GM21529 (cell line): ENCODE measurements at regions not wholly inside any gene's neighbourhood (a gene's known extent, or its start where the extent isn't known, plus 50 kb on each side); places are given as distances from the start of the nearest gene placed in this dataset.
A peak's percentile ranks its signal among the peaks of the same experiment; 100 is the strongest.

Experiments used
- ATAC-seq: cut with Tn5 transposase; IDR thresholded peaks from one replicate; pipeline ENCODE4 v1.9.1; 2021; ENCODE audit not compliant: unreplicated experiment

DNA sequence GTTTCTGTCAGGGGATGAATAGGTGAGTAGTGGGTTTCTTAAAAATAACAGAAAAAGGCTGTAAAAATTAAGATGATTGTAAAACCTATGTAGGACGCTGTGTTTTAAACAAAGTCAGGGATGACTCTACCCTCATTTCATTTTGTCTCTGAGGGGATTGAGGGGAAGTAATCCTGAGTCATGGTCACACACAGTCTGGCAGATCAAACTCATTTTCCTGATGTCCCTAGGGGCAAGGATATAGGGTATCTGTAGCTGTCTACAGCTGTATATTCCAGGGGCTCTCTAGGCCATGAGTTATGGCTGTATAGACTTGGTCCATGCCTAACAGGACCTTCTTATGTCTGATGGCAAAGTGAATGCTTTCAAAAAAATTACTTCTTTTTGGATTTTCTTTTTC is 421.1 kb downstream of the PDCD6IP start:
- no peak for ATAC-seq

DNA sequence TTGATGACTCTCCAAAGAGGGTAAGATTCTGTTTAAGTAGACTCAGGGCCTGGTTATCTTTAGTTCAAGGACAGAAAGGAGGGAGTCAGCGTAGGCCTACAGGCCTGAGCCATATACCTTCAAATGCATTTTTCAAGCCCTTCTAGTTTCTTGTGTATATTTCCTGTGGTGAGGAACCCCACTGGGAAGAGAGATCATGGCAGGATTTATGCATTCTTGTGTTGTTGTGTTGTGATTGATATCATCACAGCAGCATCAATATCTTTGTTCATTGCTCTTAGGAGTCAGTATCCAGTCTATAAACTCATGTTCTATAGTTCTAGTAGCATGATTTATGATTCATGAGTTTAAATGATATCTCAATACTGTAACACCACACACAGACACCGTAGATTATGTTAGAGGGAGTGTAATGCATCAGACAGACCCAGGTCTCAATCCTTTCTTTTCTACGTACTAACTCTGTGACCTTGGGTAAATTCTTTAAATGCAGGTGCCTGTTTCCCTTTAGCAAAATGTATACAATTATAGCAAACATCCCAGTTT is 427.5 kb downstream of the PDCD6IP start:
- ATAC-seq, result no peak

DNA sequence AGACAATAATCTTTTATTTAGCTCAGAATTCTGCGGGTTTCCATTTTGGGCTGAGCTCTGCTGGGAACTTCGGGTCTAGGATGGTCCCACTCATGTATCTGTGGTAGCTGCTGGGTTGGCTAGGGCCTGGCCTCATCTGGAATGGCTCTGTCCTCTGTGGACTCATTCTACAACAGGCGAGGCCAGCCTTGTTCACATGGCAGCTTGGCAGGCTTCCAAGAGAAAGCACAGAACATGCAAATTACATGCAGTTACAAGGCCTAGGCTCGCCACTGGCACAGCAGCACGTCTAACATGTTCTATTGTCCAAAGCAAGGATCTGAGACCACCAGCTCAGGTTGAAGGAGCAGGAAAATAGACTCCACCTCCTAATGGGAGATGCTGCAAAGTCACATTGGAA is 431.4 kb downstream of the PDCD6IP start:
- ATAC-seq, result no peak

- ATAC-seq, result no peak
Measured at GRCh38 chr3:34235096-34235495, 436.7 kb downstream of the PDCD6IP start.

GRCh38 chr3:34237946-34238345 is 439.5 kb downstream of the PDCD6IP start:
- ATAC-seq, result no peak

DNA sequence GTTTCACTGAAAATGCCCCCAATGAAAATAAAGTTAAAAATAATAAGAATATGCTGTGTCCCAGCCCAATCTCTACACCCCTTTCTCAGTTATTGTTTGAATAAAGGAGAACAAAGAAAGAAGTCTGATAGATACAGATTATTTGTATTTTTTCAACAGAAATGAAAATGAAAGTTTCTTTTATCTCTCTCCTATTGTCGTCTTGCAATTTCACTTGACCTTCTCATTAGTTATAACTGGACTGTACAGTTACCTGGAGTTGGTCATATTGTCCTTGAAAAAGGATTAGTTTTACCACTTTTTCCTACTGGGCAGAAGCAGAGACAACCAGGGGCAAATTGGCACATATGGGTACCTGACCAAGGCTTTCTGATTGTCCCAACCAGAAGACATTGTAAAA is 440.0 kb downstream of the PDCD6IP start:
- no peak for ATAC-seq

DNA sequence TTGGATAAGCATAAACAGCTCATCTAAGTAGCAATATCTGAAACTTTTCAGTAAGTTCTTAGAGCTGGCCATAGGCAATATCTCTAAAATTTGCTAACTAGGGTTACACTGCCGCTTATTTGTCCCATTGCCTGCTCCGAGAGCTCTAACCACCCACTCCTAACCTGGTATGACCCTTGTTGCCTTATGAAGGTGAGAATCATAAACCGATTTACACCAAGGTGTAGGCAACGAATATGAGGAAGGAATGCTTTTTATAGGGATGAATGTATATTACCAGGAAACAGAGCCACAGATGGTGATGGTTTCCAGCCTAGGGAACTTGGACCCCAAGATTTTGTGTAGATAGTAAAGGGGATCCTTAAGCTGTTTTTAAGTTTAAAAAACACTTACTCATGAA is 440.9 kb downstream of the PDCD6IP start:
- ATAC-seq, result no peak

DNA sequence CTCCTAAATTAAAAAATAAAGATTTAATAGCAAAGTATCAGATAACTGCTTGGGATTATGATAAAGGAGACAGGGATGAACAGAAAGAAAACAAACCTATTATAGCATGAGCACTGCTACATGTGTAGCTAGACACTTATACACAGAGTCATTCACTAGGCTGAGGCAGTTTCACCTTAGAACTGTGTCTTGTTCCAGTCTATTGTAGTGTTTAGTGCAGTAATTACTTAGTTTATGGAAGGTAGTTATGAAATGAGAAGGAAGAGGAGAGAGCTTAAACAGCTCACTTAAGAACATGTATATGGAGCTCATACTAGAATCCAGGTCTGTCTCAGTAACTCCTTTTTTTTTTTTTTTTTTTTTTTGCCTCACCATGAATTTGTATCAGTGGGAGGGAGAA is 441.4 kb downstream of the PDCD6IP start:
- no peak for ATAC-seq

DNA sequence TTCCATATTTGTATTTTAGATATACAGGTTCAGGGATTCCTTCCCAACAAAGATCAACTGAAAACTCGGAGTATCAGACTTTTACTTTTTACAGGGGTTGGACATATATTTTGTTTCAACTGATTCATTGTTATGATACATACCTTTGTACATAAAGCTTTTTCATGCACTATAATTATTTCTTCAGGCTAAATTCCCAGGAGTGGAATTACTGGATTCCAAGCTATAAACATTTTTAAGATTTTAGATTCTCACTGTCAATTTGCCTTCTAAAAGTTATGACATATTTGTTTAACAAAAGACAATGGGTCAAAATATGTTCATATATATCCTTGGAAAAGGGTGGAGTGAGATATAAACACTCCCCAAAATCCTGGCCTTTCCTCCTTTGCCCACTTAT is 449.0 kb downstream of the PDCD6IP start:
- no peak for ATAC-seq

GRCh38 chr3:34248352-34248751 is 449.9 kb downstream of the PDCD6IP start:
- peak; percentile 88 for ATAC-seq

DNA sequence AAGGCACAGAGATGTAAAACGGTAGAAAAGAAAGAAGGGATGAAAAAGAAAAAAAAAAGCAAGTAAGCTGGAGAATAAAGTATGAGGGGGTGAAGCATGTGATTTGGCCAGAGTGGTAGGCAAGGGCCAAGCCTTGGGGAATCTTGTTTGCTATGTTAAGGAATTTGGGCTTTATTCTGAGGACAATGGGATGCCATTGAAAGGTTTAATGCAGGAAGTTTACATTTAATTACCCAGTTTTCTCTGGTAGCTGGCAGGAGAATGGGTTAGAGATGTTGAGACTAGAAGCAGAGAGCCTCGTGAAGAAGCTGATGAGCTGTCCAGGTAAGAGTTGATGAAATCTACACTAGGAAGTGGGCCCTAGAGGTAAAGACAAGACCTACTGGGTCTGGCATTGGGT is 455.9 kb downstream of the PDCD6IP start:
- no peak for ATAC-seq

GRCh38 chr3:34256021-34256420 is 457.6 kb downstream of the PDCD6IP start:
- ATAC-seq, result no peak

DNA sequence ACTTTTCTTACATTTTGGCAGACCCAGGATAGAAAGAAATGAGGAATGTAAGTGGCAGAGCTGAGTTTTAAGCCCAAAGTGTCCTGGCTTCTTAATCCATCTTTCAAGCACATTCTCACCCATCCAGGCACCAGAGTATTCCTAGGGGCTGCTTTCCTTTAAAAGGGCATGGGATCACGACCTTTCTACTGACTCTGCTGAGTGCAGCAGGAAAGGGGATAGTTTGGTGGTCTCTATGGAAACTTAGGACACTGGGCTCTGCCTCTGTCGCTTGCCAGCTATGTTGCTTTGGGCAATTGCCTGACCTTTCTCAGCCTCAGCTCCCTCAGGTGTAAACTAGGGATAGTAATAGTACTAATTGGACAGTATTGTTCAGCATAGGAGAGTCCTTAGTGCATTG is 458.4 kb downstream of the PDCD6IP start:
- no peak for ATAC-seq

GRCh38 chr3:34258271-34258998 is 460.0 kb downstream of the PDCD6IP start:
- no peak for ATAC-seq

- ATAC-seq, result peak; percentile 33
Measured at GRCh38 chr3:34260271-34261000, 462.0 kb downstream of the PDCD6IP start.

DNA sequence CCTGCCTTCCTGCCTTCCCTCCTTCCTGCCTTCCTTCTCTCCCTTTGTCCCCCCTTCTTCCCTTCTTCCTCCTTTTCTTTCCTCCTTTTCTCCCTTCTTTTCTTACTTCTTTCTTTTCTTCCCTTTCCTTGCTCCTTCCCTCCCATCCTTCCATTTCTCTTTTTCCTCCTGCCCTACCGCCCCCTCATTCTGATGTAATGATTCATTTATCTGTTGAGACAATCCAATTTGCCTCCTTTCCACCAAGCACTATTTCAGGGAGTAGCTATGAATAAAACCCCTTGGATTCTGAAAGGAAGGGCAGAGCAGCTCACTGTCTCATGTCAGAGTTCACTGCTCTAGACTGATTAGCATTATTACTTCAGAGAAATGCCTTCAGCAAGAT is 462.6 kb downstream of the PDCD6IP start:
- no peak for ATAC-seq

GRCh38 chr3:34263101-34263621 is 464.7 kb downstream of the PDCD6IP start:
- no peak for ATAC-seq

DNA sequence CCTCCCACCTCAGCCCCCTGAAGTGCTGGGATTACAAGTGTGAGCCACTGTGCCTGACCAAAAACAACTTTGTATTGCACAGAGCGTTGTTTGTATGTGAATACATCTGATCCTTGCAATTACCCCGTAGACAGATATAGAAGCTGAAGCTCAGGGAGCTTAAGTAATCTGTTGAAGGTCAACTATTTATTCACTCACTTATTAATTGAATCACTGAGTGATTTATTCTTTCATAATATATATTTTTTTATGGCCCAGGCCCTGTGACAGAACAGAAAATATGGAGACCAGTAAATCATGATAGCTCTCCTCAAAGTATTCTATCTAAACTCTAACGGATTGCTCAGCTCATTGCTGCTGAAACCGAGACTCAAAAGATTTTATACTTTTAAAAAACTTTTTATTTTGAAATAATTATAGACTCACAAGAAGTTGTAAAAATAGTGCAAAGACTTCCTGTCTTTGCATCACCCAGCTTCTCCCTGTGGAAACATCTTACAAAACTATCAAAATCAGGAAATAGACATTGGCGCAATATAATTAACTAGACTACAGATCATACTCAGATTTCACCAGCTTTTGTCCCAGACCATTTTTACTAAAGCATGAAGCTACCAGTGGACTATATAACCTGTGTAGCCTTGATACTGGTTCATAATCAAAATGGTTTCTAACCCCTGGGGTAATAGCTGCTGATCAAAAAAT is 466.1 kb downstream of the PDCD6IP start:
- ATAC-seq, result no peak

DNA sequence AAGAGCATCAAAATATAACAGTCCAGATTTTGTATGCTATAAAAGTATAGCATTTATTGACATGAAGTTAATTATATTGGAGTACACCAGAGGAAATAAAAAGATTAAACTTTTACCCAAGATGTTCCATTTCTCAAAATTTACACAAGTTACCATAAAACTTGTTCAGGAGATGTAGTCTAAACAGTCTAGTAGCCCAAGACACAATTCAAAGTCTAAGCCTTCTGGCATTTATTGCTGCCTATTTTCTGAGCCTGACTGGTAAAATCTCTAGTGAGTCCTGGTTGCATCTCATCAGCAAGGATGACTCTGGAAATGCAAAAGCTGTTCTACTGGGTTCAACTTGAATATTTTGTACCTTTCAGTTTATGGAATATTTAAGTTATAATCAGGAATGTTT is 468.7 kb downstream of the PDCD6IP start:
- no peak for ATAC-seq

DNA sequence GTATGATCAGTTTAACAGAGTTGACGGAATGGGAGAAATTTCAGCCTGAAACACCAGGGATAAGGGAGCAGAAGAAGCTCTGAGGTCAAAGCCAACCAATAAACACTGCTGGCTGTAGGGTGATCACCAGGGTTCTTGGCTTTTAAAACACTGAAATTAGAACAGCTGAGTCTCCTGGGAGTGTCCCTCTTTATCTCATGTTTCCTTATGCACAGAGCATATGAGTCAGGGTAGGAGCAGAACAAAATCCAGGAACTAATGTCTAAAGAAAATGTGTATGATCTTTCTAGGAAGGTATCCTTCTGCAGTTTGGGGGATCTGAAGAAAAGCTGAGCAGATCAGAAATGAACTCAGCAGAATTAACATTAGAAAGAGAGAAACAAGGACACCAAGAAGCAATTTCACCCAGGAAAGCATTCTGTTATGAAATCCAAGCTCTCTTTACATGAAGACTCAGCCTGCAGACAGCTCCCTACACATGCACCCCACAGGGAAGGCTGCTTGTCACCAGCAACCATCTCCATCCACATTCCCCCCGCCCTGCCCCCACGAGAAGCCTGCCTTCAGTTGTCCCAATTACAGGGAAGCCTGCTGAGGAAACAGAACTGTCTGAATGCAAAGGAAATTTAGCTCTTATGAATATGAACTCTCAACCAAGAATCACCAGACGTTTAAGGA is 469.7 kb downstream of the PDCD6IP start:
- no peak for ATAC-seq

DNA sequence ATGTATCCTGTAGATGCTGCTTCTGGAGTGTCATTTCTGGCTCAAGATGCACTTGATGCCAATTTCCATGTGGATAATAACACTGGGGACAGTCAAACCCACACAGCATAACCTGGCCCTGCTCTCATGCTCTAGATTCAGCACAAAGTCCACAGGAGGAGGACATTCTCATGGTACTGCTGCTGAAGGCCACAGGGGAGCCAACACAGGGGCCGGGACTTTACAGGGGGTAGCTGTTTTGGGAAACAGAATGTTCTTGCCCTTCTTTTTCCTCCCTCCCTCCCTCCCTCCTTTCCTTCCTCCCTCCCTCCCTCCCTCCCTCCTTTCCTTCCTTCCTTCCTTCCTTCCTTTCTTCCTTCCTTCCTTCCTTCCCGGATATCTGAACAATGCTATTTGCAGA is 477.4 kb downstream of the PDCD6IP start:
- ATAC-seq, result no peak
